Neural progenitor cell (in vitro differentiated cells): ENCODE measurements at regions not wholly inside any gene's neighbourhood (a gene's known extent, or its start where the extent isn't known, plus 50 kb on each side); places are given as distances from the start of the nearest gene placed in this dataset.

ENCODE experiments used
- EZH2 ChIP-seq: fragments of 200-600 bp; sonication (generic); IDR thresholded peaks from 2 replicates; pipeline ENCODE4 v1.6.1; 2017; ENCODE audit warnings: antibody characterized with exemption, mild to moderate bottlenecking, moderate library complexity
- EZH2phosphoT487 ChIP-seq: fragments of 200-600 bp; sonication (generic); IDR thresholded peaks from 2 replicates; pipeline ENCODE4 v1.6.1; 2017; ENCODE audit warnings: antibody characterized with exemption
- TF ChIP-seq, protein P1 (sequence below): fragments of 200-600 bp; sonication (generic); IDR thresholded peaks from 2 replicates; pipeline ENCODE4 v1.5.1; 2017; ENCODE audit warnings: antibody characterized with exemption, mild to moderate bottlenecking

DNA sequence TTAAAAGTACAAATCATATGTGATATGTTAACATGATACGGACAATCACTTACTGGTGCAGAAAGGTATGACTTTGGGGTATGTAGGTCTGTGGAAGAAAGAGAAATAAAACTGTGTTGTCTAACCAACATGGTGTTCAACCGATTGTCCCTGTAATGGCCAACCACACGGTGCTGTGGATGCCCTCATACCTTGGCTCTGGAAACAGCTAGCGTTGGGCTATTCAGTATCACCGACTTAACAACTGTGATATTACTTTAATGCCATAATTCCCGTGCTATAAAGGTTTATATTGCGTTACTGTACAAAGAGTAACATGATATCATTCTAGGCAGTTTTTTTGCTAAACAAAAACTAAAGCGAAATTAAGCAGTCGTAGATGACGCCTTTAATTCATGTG lies 448.3 kb downstream of the EFNB2 start:
- TF ChIP-seq, protein P1, sequence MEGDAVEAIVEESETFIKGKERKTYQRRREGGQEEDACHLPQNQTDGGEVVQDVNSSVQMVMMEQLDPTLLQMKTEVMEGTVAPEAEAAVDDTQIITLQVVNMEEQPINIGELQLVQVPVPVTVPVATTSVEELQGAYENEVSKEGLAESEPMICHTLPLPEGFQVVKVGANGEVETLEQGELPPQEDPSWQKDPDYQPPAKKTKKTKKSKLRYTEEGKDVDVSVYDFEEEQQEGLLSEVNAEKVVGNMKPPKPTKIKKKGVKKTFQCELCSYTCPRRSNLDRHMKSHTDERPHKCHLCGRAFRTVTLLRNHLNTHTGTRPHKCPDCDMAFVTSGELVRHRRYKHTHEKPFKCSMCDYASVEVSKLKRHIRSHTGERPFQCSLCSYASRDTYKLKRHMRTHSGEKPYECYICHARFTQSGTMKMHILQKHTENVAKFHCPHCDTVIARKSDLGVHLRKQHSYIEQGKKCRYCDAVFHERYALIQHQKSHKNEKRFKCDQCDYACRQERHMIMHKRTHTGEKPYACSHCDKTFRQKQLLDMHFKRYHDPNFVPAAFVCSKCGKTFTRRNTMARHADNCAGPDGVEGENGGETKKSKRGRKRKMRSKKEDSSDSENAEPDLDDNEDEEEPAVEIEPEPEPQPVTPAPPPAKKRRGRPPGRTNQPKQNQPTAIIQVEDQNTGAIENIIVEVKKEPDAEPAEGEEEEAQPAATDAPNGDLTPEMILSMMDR, result no peak
- TF ChIP-seq EZH2 (no peak), EZH2phosphoT487 (no peak)
